Liver (tissue), 3 donors: ENCODE measurements at regions not wholly inside any gene's neighbourhood (a gene's known extent, or its start where the extent isn't known, plus 50 kb on each side); places are given as distances from the start of the nearest gene placed in this dataset.

Source experiments
- EGR1 ChIP-seq, 2 donors: IDR thresholded peaks; 2 replicates each; pipeline ENCODE4 v1.6.1; 2016 to 2018; ENCODE audit warnings: antibody characterized with exemption in 2 of 2, low read depth in 2 of 2
- GABPA ChIP-seq, 2 donors: IDR thresholded peaks in 1 of 2; conservative IDR thresholded peaks in 1 of 2; 2 replicates each; pipeline ENCODE4 v1.6.1; 2016; ENCODE audit warnings: antibody characterized with exemption in 2 of 2, mild to moderate bottlenecking in 1 of 2, moderate library complexity in 1 of 2
- HNF4A ChIP-seq, 2 donors: conservative IDR thresholded peaks; 2 replicates each; pipeline ENCODE4 v1.6.1; 2016; ENCODE audit warnings: antibody characterized with exemption in 2 of 2, mild to moderate bottlenecking in 2 of 2
- JUND ChIP-seq, 2 donors: IDR thresholded peaks; 2 replicates each; pipeline ENCODE4 v1.6.1; 2016; ENCODE audit warnings: antibody characterized with exemption in 2 of 2
- RAD21 ChIP-seq, 2 donors: IDR thresholded peaks; 2 replicates each; pipeline ENCODE4 v1.6.1; 2016; ENCODE audit warnings: antibody characterized with exemption in 2 of 2, mild to moderate bottlenecking in 2 of 2
- SP1 ChIP-seq: IDR thresholded peaks from 2 replicates; pipeline ENCODE4 v1.6.1; 2018; ENCODE audit warnings: antibody characterized with exemption, mild to moderate bottlenecking
- TAF1 ChIP-seq: conservative IDR thresholded peaks from 2 replicates; pipeline ENCODE4 v1.6.1; 2016; ENCODE audit warnings: antibody characterized with exemption, mild to moderate bottlenecking
- YY1 ChIP-seq: IDR thresholded peaks from 2 replicates; pipeline ENCODE4 v1.6.1; 2016; ENCODE audit warnings: antibody characterized with exemption, mild to moderate bottlenecking
- TF ChIP-seq, protein P1 (sequence below): fragments of 150-350 bp; IDR thresholded peaks from 2 replicates; pipeline ENCODE4 v1.5.1; 2017; ENCODE audit warnings: improper control_type of control experiment, low read depth, low read length; ENCODE audit not compliant: missing input control
- TF ChIP-seq, protein P2 (sequence below): IDR thresholded peaks from 2 replicates; pipeline ENCODE4 v1.6.1; 2016; ENCODE audit warnings: antibody characterized with exemption
- TF ChIP-seq, protein P3 (sequence below): IDR thresholded peaks from 2 replicates; pipeline ENCODE4 v1.6.1; 2016; ENCODE audit warnings: antibody characterized with exemption, mild to moderate bottlenecking
- TF ChIP-seq, protein P4 (sequence below): IDR thresholded peaks from 2 replicates; pipeline ENCODE4 v1.6.1; 2016; ENCODE audit warnings: antibody characterized with exemption
- donor health status: healthy.
- donor health status: healthy.

DNA sequence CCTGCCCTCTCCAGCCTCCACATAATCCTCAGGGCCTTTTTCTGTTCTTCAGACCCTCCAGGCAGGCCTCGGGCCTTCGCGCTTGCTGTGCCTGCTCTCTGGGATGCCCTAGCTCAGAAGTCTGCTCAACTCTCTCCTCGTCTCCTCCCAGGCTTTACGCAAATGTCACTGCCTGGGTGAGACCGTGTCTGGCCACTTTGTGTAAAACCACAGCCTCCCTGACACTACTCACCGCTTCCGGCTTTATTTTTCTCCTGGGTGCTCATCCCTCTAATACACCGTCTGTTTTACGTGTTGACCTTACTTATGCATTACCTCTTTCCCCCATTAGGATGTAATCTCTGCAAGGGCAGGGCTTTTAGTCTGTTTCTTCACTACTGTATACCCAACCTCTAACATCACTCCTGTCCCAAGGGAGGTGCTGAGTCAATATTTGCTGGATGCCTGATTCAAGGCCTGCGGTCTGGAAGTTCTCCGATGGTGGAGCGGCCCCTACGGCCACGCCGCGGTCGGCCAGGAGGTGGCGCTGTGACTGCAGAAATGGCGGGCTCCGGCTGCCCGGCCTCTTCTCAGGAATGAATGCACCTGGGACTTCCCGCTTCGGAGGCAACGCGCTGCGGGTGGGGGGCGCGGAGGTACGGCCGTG is 58.2 kb upstream of the THY1 start:
- TF ChIP-seq, protein P1, sequence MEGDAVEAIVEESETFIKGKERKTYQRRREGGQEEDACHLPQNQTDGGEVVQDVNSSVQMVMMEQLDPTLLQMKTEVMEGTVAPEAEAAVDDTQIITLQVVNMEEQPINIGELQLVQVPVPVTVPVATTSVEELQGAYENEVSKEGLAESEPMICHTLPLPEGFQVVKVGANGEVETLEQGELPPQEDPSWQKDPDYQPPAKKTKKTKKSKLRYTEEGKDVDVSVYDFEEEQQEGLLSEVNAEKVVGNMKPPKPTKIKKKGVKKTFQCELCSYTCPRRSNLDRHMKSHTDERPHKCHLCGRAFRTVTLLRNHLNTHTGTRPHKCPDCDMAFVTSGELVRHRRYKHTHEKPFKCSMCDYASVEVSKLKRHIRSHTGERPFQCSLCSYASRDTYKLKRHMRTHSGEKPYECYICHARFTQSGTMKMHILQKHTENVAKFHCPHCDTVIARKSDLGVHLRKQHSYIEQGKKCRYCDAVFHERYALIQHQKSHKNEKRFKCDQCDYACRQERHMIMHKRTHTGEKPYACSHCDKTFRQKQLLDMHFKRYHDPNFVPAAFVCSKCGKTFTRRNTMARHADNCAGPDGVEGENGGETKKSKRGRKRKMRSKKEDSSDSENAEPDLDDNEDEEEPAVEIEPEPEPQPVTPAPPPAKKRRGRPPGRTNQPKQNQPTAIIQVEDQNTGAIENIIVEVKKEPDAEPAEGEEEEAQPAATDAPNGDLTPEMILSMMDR = peak; percentile 96
- TF ChIP-seq EGR1 (IDR thresholded peaks at IDR 0.05; ENCODE audit: low read depth in 2 of 2) (no peak), YY1 (no peak), TAF1 (no peak), SP1 (peak; percentile 32), RAD21 (IDR thresholded peaks at IDR 0.05) (peak; percentile 93 to 95), JUND (IDR thresholded peaks at IDR 0.05) (peak in 1 of 2 donors; percentile 49), GABPA (IDR thresholded peaks at IDR 0.05 in 1 of 2, conservative IDR thresholded peaks at IDR 0.05 in 1 of 2) (no peak), HNF4A (conservative IDR thresholded peaks at IDR 0.05) (peak; percentile 47 to 50)
- TF ChIP-seq, protein P2, sequence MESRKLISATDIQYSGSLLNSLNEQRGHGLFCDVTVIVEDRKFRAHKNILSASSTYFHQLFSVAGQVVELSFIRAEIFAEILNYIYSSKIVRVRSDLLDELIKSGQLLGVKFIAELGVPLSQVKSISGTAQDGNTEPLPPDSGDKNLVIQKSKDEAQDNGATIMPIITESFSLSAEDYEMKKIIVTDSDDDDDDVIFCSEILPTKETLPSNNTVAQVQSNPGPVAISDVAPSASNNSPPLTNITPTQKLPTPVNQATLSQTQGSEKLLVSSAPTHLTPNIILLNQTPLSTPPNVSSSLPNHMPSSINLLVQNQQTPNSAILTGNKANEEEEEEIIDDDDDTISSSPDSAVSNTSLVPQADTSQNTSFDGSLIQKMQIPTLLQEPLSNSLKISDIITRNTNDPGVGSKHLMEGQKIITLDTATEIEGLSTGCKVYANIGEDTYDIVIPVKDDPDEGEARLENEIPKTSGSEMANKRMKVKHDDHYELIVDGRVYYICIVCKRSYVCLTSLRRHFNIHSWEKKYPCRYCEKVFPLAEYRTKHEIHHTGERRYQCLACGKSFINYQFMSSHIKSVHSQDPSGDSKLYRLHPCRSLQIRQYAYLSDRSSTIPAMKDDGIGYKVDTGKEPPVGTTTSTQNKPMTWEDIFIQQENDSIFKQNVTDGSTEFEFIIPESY = no peak
- TF ChIP-seq, protein P3, sequence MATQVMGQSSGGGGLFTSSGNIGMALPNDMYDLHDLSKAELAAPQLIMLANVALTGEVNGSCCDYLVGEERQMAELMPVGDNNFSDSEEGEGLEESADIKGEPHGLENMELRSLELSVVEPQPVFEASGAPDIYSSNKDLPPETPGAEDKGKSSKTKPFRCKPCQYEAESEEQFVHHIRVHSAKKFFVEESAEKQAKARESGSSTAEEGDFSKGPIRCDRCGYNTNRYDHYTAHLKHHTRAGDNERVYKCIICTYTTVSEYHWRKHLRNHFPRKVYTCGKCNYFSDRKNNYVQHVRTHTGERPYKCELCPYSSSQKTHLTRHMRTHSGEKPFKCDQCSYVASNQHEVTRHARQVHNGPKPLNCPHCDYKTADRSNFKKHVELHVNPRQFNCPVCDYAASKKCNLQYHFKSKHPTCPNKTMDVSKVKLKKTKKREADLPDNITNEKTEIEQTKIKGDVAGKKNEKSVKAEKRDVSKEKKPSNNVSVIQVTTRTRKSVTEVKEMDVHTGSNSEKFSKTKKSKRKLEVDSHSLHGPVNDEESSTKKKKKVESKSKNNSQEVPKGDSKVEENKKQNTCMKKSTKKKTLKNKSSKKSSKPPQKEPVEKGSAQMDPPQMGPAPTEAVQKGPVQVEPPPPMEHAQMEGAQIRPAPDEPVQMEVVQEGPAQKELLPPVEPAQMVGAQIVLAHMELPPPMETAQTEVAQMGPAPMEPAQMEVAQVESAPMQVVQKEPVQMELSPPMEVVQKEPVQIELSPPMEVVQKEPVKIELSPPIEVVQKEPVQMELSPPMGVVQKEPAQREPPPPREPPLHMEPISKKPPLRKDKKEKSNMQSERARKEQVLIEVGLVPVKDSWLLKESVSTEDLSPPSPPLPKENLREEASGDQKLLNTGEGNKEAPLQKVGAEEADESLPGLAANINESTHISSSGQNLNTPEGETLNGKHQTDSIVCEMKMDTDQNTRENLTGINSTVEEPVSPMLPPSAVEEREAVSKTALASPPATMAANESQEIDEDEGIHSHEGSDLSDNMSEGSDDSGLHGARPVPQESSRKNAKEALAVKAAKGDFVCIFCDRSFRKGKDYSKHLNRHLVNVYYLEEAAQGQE = peak; percentile 97
- TF ChIP-seq, protein P4, sequence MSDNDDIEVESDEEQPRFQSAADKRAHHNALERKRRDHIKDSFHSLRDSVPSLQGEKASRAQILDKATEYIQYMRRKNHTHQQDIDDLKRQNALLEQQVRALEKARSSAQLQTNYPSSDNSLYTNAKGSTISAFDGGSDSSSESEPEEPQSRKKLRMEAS = no peak
